GM18868 (cell line): ENCODE measurements at regions not wholly inside any gene's neighbourhood (a gene's known extent, or its start where the extent isn't known, plus 50 kb on each side); places are given as distances from the start of the nearest gene placed in this dataset.

ENCODE experiments used
- ATAC-seq: cut with Tn5 transposase; IDR thresholded peaks from one replicate; pipeline ENCODE4 v1.9.1; 2021; ENCODE audit warnings: mild to moderate bottlenecking, moderate library complexity; ENCODE audit not compliant: unreplicated experiment

GRCh38 chr21:26743524-26743923, 101.7 kb downstream of the ADAMTS1 start:
- ATAC-seq: no peak

GRCh38 chr21:26739189-26739588, 106.0 kb downstream of the ADAMTS1 start:
- ATAC-seq: no peak

- no peak for ATAC-seq
These were observed 108.8 kb downstream of the ADAMTS1 start for GRCh38 chr21:26736449-26736848.

- ATAC-seq: peak; percentile 75
These were observed 112.6 kb downstream of the ADAMTS1 start for GRCh38 chr21:26732432-26733221.

GRCh38 chr21:26719750-26720149, 125.5 kb downstream of the ADAMTS1 start:
- no peak for ATAC-seq

- ATAC-seq: no peak
These were observed 128.0 kb downstream of the ADAMTS1 start for GRCh38 chr21:26717146-26717739.

- ATAC-seq: peak; percentile 70
These were observed 129.2 kb downstream of the ADAMTS1 start for GRCh38 chr21:26715878-26716506.

GRCh38 chr21:26715116-26715515, 130.1 kb downstream of the ADAMTS1 start:
- ATAC-seq: no peak

- no peak for ATAC-seq
These were observed 135.1 kb downstream of the ADAMTS1 start for GRCh38 chr21:26710155-26710554.

- no peak for ATAC-seq
These were observed 136.0 kb upstream of the CYYR1 start for GRCh38 chr21:26709090-26709489.

- no peak for ATAC-seq
These were observed 135.2 kb upstream of the CYYR1 start for GRCh38 chr21:26708223-26708800.

- no peak for ATAC-seq
These were observed 134.2 kb upstream of the CYYR1 start for GRCh38 chr21:26707246-26707645.

GRCh38 chr21:26698416-26698815, 125.3 kb upstream of the CYYR1 start:
- ATAC-seq: no peak

- ATAC-seq: no peak
These were observed 118.3 kb upstream of the CYYR1 start for GRCh38 chr21:26691416-26691815.

- no peak for ATAC-seq
These were observed 113.6 kb upstream of the CYYR1 start for GRCh38 chr21:26686705-26687104.

- peak; percentile 65 for ATAC-seq
These were observed 113.2 kb upstream of the CYYR1 start for GRCh38 chr21:26686278-26686677.

GRCh38 chr21:26684889-26685288, 111.8 kb upstream of the CYYR1 start:
- no peak for ATAC-seq

GRCh38 chr21:26683996-26684395, 110.9 kb upstream of the CYYR1 start:
- no peak for ATAC-seq

- no peak for ATAC-seq
These were observed 106.2 kb upstream of the CYYR1 start for GRCh38 chr21:26679284-26679683.

GRCh38 chr21:26674323-26674722, 101.2 kb upstream of the CYYR1 start:
- no peak for ATAC-seq

GRCh38 chr21:26669215-26669764, 96.2 kb upstream of the CYYR1 start:
- no peak for ATAC-seq
